Medulla oblongata (tissue), 1 donor: ENCODE measurements at regions not wholly inside any gene's neighbourhood (a gene's known extent, or its start where the extent isn't known, plus 50 kb on each side); places are given as distances from the start of the nearest gene placed in this dataset.
"Not testable (repeated sequence)": the region's sequence is repeated elsewhere in the genome, so short reads cannot be mapped to it uniquely, and the experiment has no call there.

Experiments used
- DNase-seq: peaks from one replicate; pipeline ENCODE4 v3.0.0-alpha.2; 2015; ENCODE audit errors: extremely low spot score

GRCh38 chr9:87041553-87042235, 94.4 kb upstream of the GAS1 start:
- not testable (repeated sequence) for DNase-seq

- not testable (repeated sequence) for DNase-seq
Measured at GRCh38 chr9:87049929-87050608, 102.8 kb upstream of the GAS1 start.

- no peak for DNase-seq
Measured at GRCh38 chr9:87054999-87055686, 107.8 kb upstream of the GAS1 start.

- no peak for DNase-seq
Measured at GRCh38 chr9:87059772-87060171, 112.5 kb upstream of the GAS1 start.

GRCh38 chr9:87062746-87063145, 115.4 kb upstream of the GAS1 start:
- no peak for DNase-seq

- DNase-seq, result no peak
Measured at GRCh38 chr9:87063246-87063645, 115.9 kb upstream of the GAS1 start.

GRCh38 chr9:87063871-87064270, 116.6 kb upstream of the GAS1 start:
- no peak for DNase-seq

GRCh38 chr9:87064311-87064710, 117.0 kb upstream of the GAS1 start:
- DNase-seq, result no peak

GRCh38 chr9:87065981-87066380, 118.7 kb upstream of the GAS1 start:
- DNase-seq, result no peak

GRCh38 chr9:87067426-87067825, 120.1 kb upstream of the GAS1 start:
- DNase-seq, result no peak

GRCh38 chr9:87068177-87068840, 121.0 kb upstream of the GAS1 start:
- no peak for DNase-seq

GRCh38 chr9:87069690-87070089, 122.4 kb upstream of the GAS1 start:
- DNase-seq, result no peak

- DNase-seq, result no peak
Measured at GRCh38 chr9:87070336-87070735, 123.0 kb upstream of the GAS1 start.

- no peak for DNase-seq
Measured at GRCh38 chr9:87071473-87071872, 124.2 kb upstream of the GAS1 start.

GRCh38 chr9:87073692-87074091, 126.4 kb upstream of the GAS1 start:
- DNase-seq, result no peak

- no peak for DNase-seq
Measured at GRCh38 chr9:87075537-87075936, 128.2 kb upstream of the GAS1 start.

- DNase-seq, result no peak
Measured at GRCh38 chr9:87076825-87077224, 129.5 kb upstream of the GAS1 start.

- DNase-seq, result no peak
Measured at GRCh38 chr9:87077986-87078385, 130.7 kb upstream of the GAS1 start.

GRCh38 chr9:87080512-87081264, 133.4 kb upstream of the GAS1 start:
- no peak for DNase-seq

- DNase-seq, result no peak
Measured at GRCh38 chr9:87081503-87081902, 134.2 kb upstream of the GAS1 start.

GRCh38 chr9:87083986-87084385, 136.7 kb upstream of the GAS1 start:
- DNase-seq, result no peak

GRCh38 chr9:87084407-87084806, 137.1 kb upstream of the GAS1 start:
- no peak for DNase-seq
